K562 (cell line): ENCODE measurements at regions not wholly inside any gene's neighbourhood (a gene's known extent, or its start where the extent isn't known, plus 50 kb on each side); places are given as distances from the start of the nearest gene placed in this dataset.

Experiments used
- ATAC-seq: fragments of 200-7000 bp; cut with Tn5 transposase; 3 replicates; pipeline ENCODE4 v1.9.1; 2020; ENCODE audit warnings: moderate library complexity
- BruUV-seq: library from RNA; stranded (reverse); fragments of 400-500 nt; replicated peaks from 2 replicates; lab custom pipeline; 2021; lab: Mats Ljungman, UMichigan
- CTCF ChIA-PET: fragments of 300-600 bp; formaldehyde crosslinking; extraction: SDS; loops from one replicate; lab custom pipeline; 2021; ENCODE audit warnings: low intra/inter-chr PET ratio; lab: Yijun Ruan, JAX
- POLR2A ChIA-PET: fragments of 300-600, 350-650 bp; sonication (Branson Sonifier 250); formaldehyde crosslinking; extraction: SDS; loops from one replicate; lab custom pipeline; 2021; ENCODE audit warnings: antibody characterized with exemption, inconsistent platforms; lab: Yijun Ruan, JAX
- DNase-seq, 4 experiments: peaks; one replicate each; pipeline versions ENCODE4 v3.0.0 to v3.0.0-alpha.2; 2011 to 2018; ENCODE audit warnings: low spot score in 3 of 4, mixed read lengths in 3 of 4; ENCODE audit errors: extremely low read depth in 1 of 4
- FAIRE-seq: peaks from 2 replicates; lab custom pipeline; 2011; peaks lifted over from hg19 to GRCh38; lab: Jason Lieb, UNC
- H2AFZ ChIP-seq: 2 replicates; pipeline ENCODE4 v1.6.0; 2011; ENCODE audit warnings: low read depth, low read length, control low read depth, inconsistent platforms
- H3K27ac ChIP-seq: fragments of 200-600 bp; 3 replicates; pipeline ENCODE4 v1.8.0; 2011; ENCODE audit warnings: low read depth, mild to moderate bottlenecking, control low read depth, inconsistent platforms, low read length, moderate library complexity, mixed read lengths; ENCODE audit errors: extremely low read depth
- H3K27me3 ChIP-seq, 2 experiments: fragments of 300-600 bp in 1 of 2; 2 replicates in 1 of 2; 3 replicates in 1 of 2; pipeline versions ENCODE4 v1.6.0 to v1.8.0; 2011; ENCODE audit warnings: inconsistent platforms in 2 of 2, low read length in 2 of 2, mild to moderate bottlenecking in 1 of 2, mixed read lengths in 1 of 2, moderate library complexity in 1 of 2; ENCODE audit not compliant: control insufficient read depth in 2 of 2, insufficient read depth in 2 of 2
- H3K36me3 ChIP-seq: fragments of 300-600 bp; 3 replicates; pipeline ENCODE4 v1.8.0; 2011; ENCODE audit warnings: mild to moderate bottlenecking, low read length, inconsistent platforms; ENCODE audit not compliant: control insufficient read depth, insufficient read depth
- H3K4me1 ChIP-seq, 2 experiments: fragments of 200-600 bp in 1 of 2; replicated peaks in 1 of 2; 2 replicates in 1 of 2; 3 replicates in 1 of 2; pipeline versions ENCODE4 v1.5.1 to v1.8.0; 2011; ENCODE audit warnings: inconsistent platforms in 2 of 2, low read length in 2 of 2, mild to moderate bottlenecking in 1 of 2, mixed read lengths in 1 of 2, moderate library complexity in 1 of 2; ENCODE audit not compliant: control insufficient read depth in 2 of 2, insufficient read depth in 2 of 2
- H3K4me2 ChIP-seq: 2 replicates; pipeline ENCODE4 v1.6.1; 2011; ENCODE audit warnings: low read length, control low read depth, inconsistent platforms, mixed read lengths; ENCODE audit not compliant: insufficient read depth
- H3K4me3 ChIP-seq: fragments of 200-600 bp; sonication (generic), shearing (Covaris generic); 2 replicates; pipeline ENCODE4 v1.5.1; 2016; ENCODE audit warnings: control low read depth, inconsistent platforms
- H3K79me2 ChIP-seq: fragments of 200-600 bp; 3 replicates; pipeline ENCODE4 v1.8.0; 2011; ENCODE audit warnings: low read length, inconsistent platforms; ENCODE audit not compliant: control insufficient read depth, insufficient read depth
- H3K9ac ChIP-seq, 2 experiments: 2 replicates each; pipeline versions ENCODE4 v1.6.0 to v1.6.1; 2011; ENCODE audit warnings: low read depth in 2 of 2, low read length in 2 of 2, control low read depth in 1 of 2, inconsistent platforms in 1 of 2, mild to moderate bottlenecking in 1 of 2, mixed read lengths in 1 of 2; ENCODE audit not compliant: insufficient read depth in 1 of 2
- H3K9me1 ChIP-seq: one replicate; pipeline ENCODE4 v1.6.0; 2011; ENCODE audit warnings: inconsistent platforms, mild to moderate bottlenecking, low read length, moderate library complexity; ENCODE audit not compliant: control insufficient read depth, insufficient read depth
- H3K9me3 ChIP-seq: replicated peaks from 2 replicates; pipeline ENCODE4 v1.5.1; 2011; ENCODE audit warnings: low read depth, low read length, inconsistent platforms; ENCODE audit not compliant: control insufficient read depth, insufficient read depth
- H4K20me1 ChIP-seq: replicated peaks from 2 replicates; pipeline ENCODE4 v1.6.1; 2011; ENCODE audit warnings: low read length, inconsistent platforms, mixed read lengths; ENCODE audit not compliant: control insufficient read depth, insufficient read depth
- GTF2B ChIP-seq: IDR thresholded peaks from 2 replicates; pipeline ENCODE4 v1.6.1; 2011; ENCODE audit not compliant: insufficient read length; ENCODE audit errors: extremely low read depth
- HDGF ChIP-seq: fragments of 450-650 bp; IDR thresholded peaks from 2 replicates; pipeline ENCODE4 v1.6.1; 2016
- POU5F1 ChIP-seq: fragments of 150-350 bp; IDR thresholded peaks from 2 replicates; pipeline ENCODE4 v1.6.1; 2014; ENCODE audit warnings: borderline replicate concordance, low read length, low read depth, mild to moderate bottlenecking; ENCODE audit not compliant: partially characterized antibody
- SMAD3 ChIP-seq: fragments of 450-650 bp; formaldehyde crosslinking; conservative IDR thresholded peaks from 2 replicates; pipeline ENCODE4 v1.4.0; 2020; ENCODE audit warnings: mild to moderate bottlenecking
- TAF15 ChIP-seq: fragments of 200-400 bp; formaldehyde crosslinking; IDR thresholded peaks from 2 replicates; pipeline ENCODE4 v1.6.1; 2017; ENCODE audit warnings: mild to moderate bottlenecking, low read depth, low read length, moderate library complexity
- TAF7 ChIP-seq: fragments of 450-650 bp; IDR thresholded peaks from 2 replicates; pipeline ENCODE4 v1.6.1; 2016; ENCODE audit warnings: missing genetic modification characterization, missing compliant biosample characterization
- TAL1 ChIP-seq: fragments of 450-650 bp; IDR thresholded peaks from 2 replicates; pipeline ENCODE4 v1.6.1; 2016; ENCODE audit warnings: mild to moderate bottlenecking
- TBP ChIP-seq: optimal IDR thresholded peaks from 2 replicates; pipeline ENCODE3; 2011; ENCODE audit warnings: low read depth, low read length, improper control_type of control experiment
- TRIM24 ChIP-seq, 2 experiments: fragments of 450-650 bp; IDR thresholded peaks; 2 replicates each; pipeline ENCODE4 v1.6.1; 2016
- ZC3H11A ChIP-seq: IDR thresholded peaks from 2 replicates; pipeline ENCODE4 v1.6.1; 2012; ENCODE audit warnings: low read depth, low read length, improper control_type of control experiment
- ZNF124 ChIP-seq: sonication (generic); formaldehyde crosslinking; IDR thresholded peaks from 2 replicates; pipeline ENCODE4 v1.8.1; 2022; ENCODE audit warnings: missing genetic modification reagents
- ZNF282 ChIP-seq: sonication (generic); formaldehyde crosslinking; IDR thresholded peaks from 2 replicates; pipeline ENCODE4 v1.8.1; 2023; ENCODE audit warnings: missing genetic modification reagents
- ZNF384 ChIP-seq: IDR thresholded peaks from 2 replicates; pipeline ENCODE4 v1.6.1; 2012; ENCODE audit warnings: low read depth, low read length, improper control_type of control experiment
- ZNF766 ChIP-seq: fragments of 200-800 bp; sonication (Bioruptor generic); conservative IDR thresholded peaks from 2 replicates; pipeline ENCODE4 v1.6.1; 2016; ENCODE audit warnings: missing genetic modification characterization, missing compliant biosample characterization
- WGBS: fragments of 100-300 bp; shearing (Covaris generic); methylation state at CpG from one replicate; pipeline ENCODE4 v1.1.6; 2016; ENCODE audit warnings: low coverage, mixed read lengths; ENCODE audit not compliant: insufficient coverage; ENCODE audit errors: missing lambda C conversion rate; 5-methylcytosine and 5-hydroxymethylcytosine counted together
- in situ Hi-C: fragments of 300-500 bp; cut with MboI; formaldehyde crosslinking; loops from 4 replicates; pipeline ENCODE4 v1.15.0; 2018; ENCODE audit warnings: inconsistent platforms, mixed read lengths
- intact Hi-C: fragments of 100-400 bp; cut with micrococcal nuclease; formaldehyde crosslinking; loops from 2 replicates; pipeline ENCODE4 v1.14.2; 2022

GRCh38 chr13:71380191-71380590 lies 486.8 kb downstream of the DACH1 start:
- no peaks in the 10 kb centered on the region for H3K27me3 ChIP-seq
- H3K9ac ChIP-seq: no peak overlapping the region
- H3K9me3 ChIP-seq: no peaks in the 10 kb centered on the region
- no peak overlapping the region for H3K27ac ChIP-seq
- H2AFZ ChIP-seq: no peak overlapping the region
- in situ Hi-C loops: no loop called here
- ChIA-PET CTCF (no interaction called here), POLR2A (interaction anchor here (0.7 kb wide), 1 partner anchor 1931 kb away, joined by 3 read pairs; no protein-coding TSS in a partner anchor)
- 0% methylated on average over 2 of the region's 2 CpGs for WGBS
- intact Hi-C loops: no loop called here
- no peak overlapping the region for H3K4me2 ChIP-seq
- H3K4me1 ChIP-seq: no peaks in the 10 kb centered on the region
- H3K9me1 ChIP-seq: no peaks in the 10 kb centered on the region
- H4K20me1 ChIP-seq: no peaks in the 10 kb centered on the region
- no peaks in the 10 kb centered on the region for H3K79me2 ChIP-seq
- H3K36me3 ChIP-seq: no peaks in the 10 kb centered on the region
- H3K4me3 ChIP-seq: no peak overlapping the region
- FAIRE-seq (no peak), ATAC-seq (no peak), DNase-seq (no peak)
- no peak for TF ChIP-seq TAF7 (tag)
- no peak for TF ChIP-seq TBP
- no peak for TF ChIP-seq TAF15
- no peak for TF ChIP-seq HDGF
- TF ChIP-seq ZC3H11A: no peak
- TF ChIP-seq SMAD3 (CRISPR knock-in tag): no peak
- no peak for TF ChIP-seq ZNF766 (CRISPR knock-in tag)
- no peak for TF ChIP-seq ZNF124
- TF ChIP-seq ZNF384: no peak
- TF ChIP-seq TRIM24 (IDR thresholded peaks at IDR 0.05): no peak
- no peak for TF ChIP-seq POU5F1
- TF ChIP-seq GTF2B: no peak
- TF ChIP-seq ZNF282: no peak
- no peak for TF ChIP-seq TAL1
- no TSS peak for BruUV-seq
